IMR-90 (cell line): ENCODE measurements at regions not wholly inside any gene's neighbourhood (a gene's known extent, or its start where the extent isn't known, plus 50 kb on each side); places are given as distances from the start of the nearest gene placed in this dataset.

Experiments
- ATAC-seq: fragments of 200-7000 bp; cut with Tn5 transposase; 2 replicates; pipeline ENCODE4 v1.9.1; 2020; ENCODE audit warnings: low read depth, mild to moderate bottlenecking, moderate library complexity
- BruUV-seq: library from RNA; stranded (reverse); fragments of 400-500 nt; replicated peaks from 2 replicates; lab custom pipeline; 2021; lab: Mats Ljungman, UMichigan
- CTCF ChIA-PET: fragments of 300-600 bp; formaldehyde crosslinking; extraction: SDS; loops from one replicate; lab custom pipeline; 2021; ENCODE audit warnings: antibody characterized with exemption; lab: Yijun Ruan, JAX
- POLR2A ChIA-PET: fragments of 300-600 bp; sonication (Branson Sonifier 250); formaldehyde crosslinking; loops from one replicate; lab custom pipeline; 2022; ENCODE audit warnings: antibody characterized with exemption; ENCODE audit not compliant: unreplicated experiment; lab: Charles Lee
- DNase-seq: peaks from one replicate; pipeline ENCODE4 v3.0.0; 2013
- H2AFZ ChIP-seq: replicated peaks from 2 replicates; pipeline ENCODE3; 2013; ENCODE audit warnings: low read length, mild to moderate bottlenecking; ENCODE audit not compliant: poor library complexity
- H2AK5ac ChIP-seq: 2 replicates; pipeline ENCODE4 v1.6.1; 2013; ENCODE audit warnings: low read depth, low read length, inconsistent platforms
- H2AK9ac ChIP-seq: replicated peaks from 2 replicates; pipeline ENCODE3; 2013; ENCODE audit warnings: mild to moderate bottlenecking, low read depth, low read length, moderate library complexity; ENCODE audit not compliant: poor library complexity
- H2BK120ac ChIP-seq: 2 replicates; pipeline ENCODE4 v1.6.1; 2013; ENCODE audit warnings: low read depth, low read length, inconsistent platforms
- H2BK15ac ChIP-seq: 3 replicates; pipeline ENCODE4 v1.6.1; 2013; ENCODE audit warnings: low read depth, low read length, inconsistent platforms
- H2BK20ac ChIP-seq: 2 replicates; pipeline ENCODE4 v1.6.1; 2013; ENCODE audit warnings: low read depth, mild to moderate bottlenecking, inconsistent platforms, low read length, moderate library complexity
- H2BK5ac ChIP-seq: 2 replicates; pipeline ENCODE4 v1.6.1; 2013; ENCODE audit warnings: mild to moderate bottlenecking, low read depth, low read length, inconsistent platforms; ENCODE audit not compliant: poor library complexity, severe bottlenecking
- H3K14ac ChIP-seq: replicated peaks from 2 replicates; pipeline ENCODE4 v1.6.1; 2013; ENCODE audit warnings: low read depth, low read length, inconsistent platforms
- H3K18ac ChIP-seq: 2 replicates; pipeline ENCODE4 v1.6.1; 2013; ENCODE audit warnings: low read depth, low read length, control low read depth
- H3K23ac ChIP-seq: 2 replicates; pipeline ENCODE4 v1.6.1; 2013; ENCODE audit warnings: low read depth, low read length, inconsistent platforms
- H3K27ac ChIP-seq: 2 replicates; pipeline ENCODE4 v1.5.1; 2013; ENCODE audit warnings: mild to moderate bottlenecking, control low read depth, low read length; ENCODE audit not compliant: insufficient read depth
- H3K27me3 ChIP-seq: 2 replicates; pipeline ENCODE4 v1.6.1; 2013; ENCODE audit warnings: low read length; ENCODE audit not compliant: control insufficient read depth, insufficient read depth
- H3K36me3 ChIP-seq: 2 replicates; pipeline ENCODE4 v1.6.1; 2013; ENCODE audit warnings: low read length, mixed read lengths; ENCODE audit not compliant: control insufficient read depth, insufficient read depth
- H3K4ac ChIP-seq: 2 replicates; pipeline ENCODE4 v1.6.1; 2013; ENCODE audit warnings: low read depth, low read length, inconsistent platforms
- H3K4me1 ChIP-seq: 2 replicates; pipeline ENCODE4 v1.6.1; 2013; ENCODE audit warnings: low read length, mixed read lengths; ENCODE audit not compliant: control insufficient read depth, insufficient read depth
- H3K4me2 ChIP-seq: 2 replicates; pipeline ENCODE4 v1.6.1; 2013; ENCODE audit warnings: low read depth, mild to moderate bottlenecking, control low read depth, low read length, moderate library complexity
- H3K4me3 ChIP-seq: 2 replicates; pipeline ENCODE4 v1.5.1; 2013; ENCODE audit warnings: low read depth, mild to moderate bottlenecking, control low read depth, low read length, moderate library complexity; ENCODE audit not compliant: insufficient read depth
- H3K56ac ChIP-seq: 2 replicates; pipeline ENCODE4 v1.6.1; 2013; ENCODE audit warnings: low read length, inconsistent platforms; ENCODE audit not compliant: insufficient read depth; ENCODE audit errors: extremely low read depth
- H3K79me1 ChIP-seq, 2 experiments: 2 replicates each; pipeline ENCODE4 v1.6.1; 2013; ENCODE audit warnings: low read length in 2 of 2, inconsistent platforms in 1 of 2, low read depth in 1 of 2
- H3K9ac ChIP-seq: 2 replicates; pipeline ENCODE4 v1.6.1; 2013; ENCODE audit warnings: low read depth, low read length, control low read depth
- H3K9me1 ChIP-seq: 2 replicates; pipeline ENCODE4 v1.6.1; 2013; ENCODE audit warnings: low read length, inconsistent platforms; ENCODE audit not compliant: insufficient read depth
- H3K9me3 ChIP-seq: 2 replicates; pipeline ENCODE4 v1.6.1; 2013; ENCODE audit warnings: low read length; ENCODE audit not compliant: control insufficient read depth, insufficient read depth
- H4K20me1 ChIP-seq: 2 replicates; pipeline ENCODE4 v1.6.1; 2013; ENCODE audit warnings: low read length, inconsistent platforms; ENCODE audit not compliant: insufficient read depth
- H4K5ac ChIP-seq: 2 replicates; pipeline ENCODE4 v1.6.1; 2013; ENCODE audit warnings: mild to moderate bottlenecking, low read depth, low read length, control low read depth
- H4K8ac ChIP-seq, 2 experiments: 2 replicates each; pipeline ENCODE4 v1.6.1; 2013; ENCODE audit warnings: low read depth in 2 of 2, low read length in 2 of 2, control low read depth in 1 of 2, inconsistent platforms in 1 of 2
- H4K91ac ChIP-seq: 2 replicates; pipeline ENCODE4 v1.6.1; 2013; ENCODE audit warnings: low read depth, low read length, inconsistent platforms; ENCODE audit not compliant: insufficient read depth
- BHLHE40 ChIP-seq: fragments of 150-350 bp; IDR thresholded peaks from 2 replicates; pipeline ENCODE4 v1.6.1; 2016; ENCODE audit warnings: mild to moderate bottlenecking, low read depth, low read length
- FOS ChIP-seq: fragments of 150-350 bp; IDR thresholded peaks from 2 replicates; pipeline ENCODE4 v1.6.1; 2016; ENCODE audit warnings: low read depth, low read length
- RFX5 ChIP-seq: IDR thresholded peaks from 2 replicates; pipeline ENCODE4 v1.8.0; 2012; ENCODE audit warnings: low read depth, mild to moderate bottlenecking, low read length, moderate library complexity
- SMC3 ChIP-seq: fragments of 150-350 bp; IDR thresholded peaks from 2 replicates; pipeline ENCODE4 v1.6.1; 2016; ENCODE audit warnings: low read depth, mild to moderate bottlenecking, antibody characterized with exemption, low read length, moderate library complexity
- WGBS, 2 experiments: methylation state at CpG; one replicate each; pipeline versions ENCODE4 v1.1.5 to v1.1.7; 2013; ENCODE audit warnings: missing lambda C conversion rate in 2 of 2; ENCODE audit not compliant: insufficient read length in 1 of 2; ENCODE audit errors: extremely low coverage in 2 of 2; 5-methylcytosine and 5-hydroxymethylcytosine counted together
- dilution Hi-C: fragments of 300-500 bp; cut with HindIII; formaldehyde crosslinking; loops from one replicate; pipeline ENCODE4 v1.14.3; 2018; ENCODE audit warnings: low sequenced_read_pairs; ENCODE audit not compliant: unreplicated experiment
- in situ Hi-C: fragments of 300-500 bp; cut with MboI; formaldehyde crosslinking; loops from 3 replicates; pipeline ENCODE4 v1.14.3; 2019; ENCODE audit warnings: low sequenced_read_pairs, inconsistent platforms, mixed read lengths
- intact Hi-C: fragments of 100-400 bp; cut with micrococcal nuclease; formaldehyde crosslinking; loops from 2 replicates; pipeline ENCODE4 v1.10.0; 2022

- H3K27me3 ChIP-seq, result no peaks in the 10 kb centered on the region
- H2AFZ ChIP-seq, result no peak overlapping the region
- H3K23ac ChIP-seq, result no peak overlapping the region
- dilution Hi-C loops (no loop called here), in situ Hi-C loops (no loop called here), intact Hi-C loops (no loop called here)
- H3K27ac ChIP-seq, result no peak overlapping the region
- no peaks in the 10 kb centered on the region for H3K36me3 ChIP-seq
- no peak for ATAC-seq
- peaks cover 2% of the 10 kb centered on the region; the same call in 1 of the 2 replicates for H3K4me1 ChIP-seq
- no peak overlapping the region for H2BK120ac ChIP-seq
- no peak overlapping the region for H3K4me3 ChIP-seq
- ChIA-PET CTCF (interaction anchor here (0.6 kb wide), 1 partner anchor 12 kb away, joined by 3 read pairs; no protein-coding TSS in a partner anchor), POLR2A (interaction anchor here (0.6 kb wide), 1 partner anchor 575 kb away, joined by 3 read pairs; no protein-coding TSS in a partner anchor)
- no peak overlapping the region for H4K8ac ChIP-seq
- 100% methylated on average over 2 of the region's 2 CpGs; no CpG with 5 or more reads in 1 of the 2 experiments for WGBS, 2 experiments
- H4K91ac ChIP-seq, result no peak overlapping the region
- H3K79me1 ChIP-seq, result no peaks in the 10 kb centered on the region
- no peaks in the 10 kb centered on the region for H4K20me1 ChIP-seq
- H2BK20ac ChIP-seq, result no peak overlapping the region
- H3K4ac ChIP-seq, result no peak overlapping the region
- peak; percentile 10 for DNase-seq
- H3K9ac ChIP-seq, result no peak overlapping the region
- H2BK15ac ChIP-seq, result no peak overlapping the region
- H3K56ac ChIP-seq, result no peak overlapping the region
- no peak overlapping the region for H3K4me2 ChIP-seq
- TF ChIP-seq BHLHE40, result no peak
- TF ChIP-seq SMC3, result no peak
- TF ChIP-seq FOS, result no peak
- TF ChIP-seq RFX5, result no peak
- no peaks in the 10 kb centered on the region for H3K9me1 ChIP-seq
- no peak overlapping the region for H2AK9ac ChIP-seq
- no peak overlapping the region for H4K5ac ChIP-seq
- no peak overlapping the region for H3K18ac ChIP-seq
- no peak overlapping the region for H2BK5ac ChIP-seq
- H3K14ac ChIP-seq, result no peak overlapping the region
- no peaks in the 10 kb centered on the region for H3K9me3 ChIP-seq
- no TSS peak for BruUV-seq
- no peak overlapping the region for H2AK5ac ChIP-seq
Measured at GRCh38 chr4:125992891-125993290, 678.1 kb downstream of the FAT4 start.
